Right lobe of liver (tissue), 4 donors: ENCODE measurements at regions not wholly inside any gene's neighbourhood (a gene's known extent, or its start where the extent isn't known, plus 50 kb on each side); places are given as distances from the start of the nearest gene placed in this dataset.

Experiments used
- POLR2A ChIP-seq: fragments of 450-650 bp; IDR thresholded peaks from one replicate; pipeline ENCODE4 v1.6.1; 2017; ENCODE audit warnings: antibody characterized with exemption, mild to moderate bottlenecking
- TF ChIP-seq, protein P1 (sequence below), 4 donors: fragments of 200-600 bp in 3 of 4; fragments of 450-650 bp in 1 of 4; IDR thresholded peaks; one replicate each; pipeline versions ENCODE4 v1.5.1 to v1.8.0; 2016 to 2022; ENCODE audit warnings: antibody characterized with exemption in 4 of 4, mild to moderate bottlenecking in 2 of 4
- donor health status: DM: no; HTN: no; CAD: no.
- donor health status: DM: no; HTN: no; CAD: no.
- donor health status: DM: no; HTN: yes; CAD: no.

DNA sequence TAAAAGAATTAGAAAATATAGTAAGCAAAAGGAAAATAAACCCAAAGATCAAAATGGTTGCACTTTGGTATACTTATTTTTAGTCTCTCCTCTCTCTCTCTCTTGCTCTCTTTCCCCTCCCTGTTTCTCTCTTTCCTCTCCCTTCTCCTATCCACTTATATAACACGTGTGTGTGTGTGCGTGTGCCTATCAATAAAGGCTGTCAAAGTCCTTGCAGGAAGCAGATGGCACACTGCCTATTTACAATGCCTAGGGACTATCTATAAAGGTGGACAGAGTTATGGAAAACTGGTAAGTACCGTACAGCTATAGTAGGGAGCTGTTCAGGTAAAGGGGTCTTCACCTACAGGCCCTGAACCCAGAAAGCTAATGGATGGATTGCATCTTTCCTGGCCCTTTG is 161.6 kb downstream of the SQOR start:
- no peak for TF ChIP-seq POLR2A
- TF ChIP-seq, protein P1, sequence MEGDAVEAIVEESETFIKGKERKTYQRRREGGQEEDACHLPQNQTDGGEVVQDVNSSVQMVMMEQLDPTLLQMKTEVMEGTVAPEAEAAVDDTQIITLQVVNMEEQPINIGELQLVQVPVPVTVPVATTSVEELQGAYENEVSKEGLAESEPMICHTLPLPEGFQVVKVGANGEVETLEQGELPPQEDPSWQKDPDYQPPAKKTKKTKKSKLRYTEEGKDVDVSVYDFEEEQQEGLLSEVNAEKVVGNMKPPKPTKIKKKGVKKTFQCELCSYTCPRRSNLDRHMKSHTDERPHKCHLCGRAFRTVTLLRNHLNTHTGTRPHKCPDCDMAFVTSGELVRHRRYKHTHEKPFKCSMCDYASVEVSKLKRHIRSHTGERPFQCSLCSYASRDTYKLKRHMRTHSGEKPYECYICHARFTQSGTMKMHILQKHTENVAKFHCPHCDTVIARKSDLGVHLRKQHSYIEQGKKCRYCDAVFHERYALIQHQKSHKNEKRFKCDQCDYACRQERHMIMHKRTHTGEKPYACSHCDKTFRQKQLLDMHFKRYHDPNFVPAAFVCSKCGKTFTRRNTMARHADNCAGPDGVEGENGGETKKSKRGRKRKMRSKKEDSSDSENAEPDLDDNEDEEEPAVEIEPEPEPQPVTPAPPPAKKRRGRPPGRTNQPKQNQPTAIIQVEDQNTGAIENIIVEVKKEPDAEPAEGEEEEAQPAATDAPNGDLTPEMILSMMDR (IDR thresholded peaks at IDR 0.05): no peak
